ENCODE measurements at regions not wholly inside any gene's neighbourhood (a gene's known extent, or its start where the extent isn't known, plus 50 kb on each side); places are given as distances from the start of the nearest gene placed in this dataset.
"Not testable (repeated sequence)": the region's sequence is repeated elsewhere in the genome, so short reads cannot be mapped to it uniquely, and the experiment has no call there.

DNA sequence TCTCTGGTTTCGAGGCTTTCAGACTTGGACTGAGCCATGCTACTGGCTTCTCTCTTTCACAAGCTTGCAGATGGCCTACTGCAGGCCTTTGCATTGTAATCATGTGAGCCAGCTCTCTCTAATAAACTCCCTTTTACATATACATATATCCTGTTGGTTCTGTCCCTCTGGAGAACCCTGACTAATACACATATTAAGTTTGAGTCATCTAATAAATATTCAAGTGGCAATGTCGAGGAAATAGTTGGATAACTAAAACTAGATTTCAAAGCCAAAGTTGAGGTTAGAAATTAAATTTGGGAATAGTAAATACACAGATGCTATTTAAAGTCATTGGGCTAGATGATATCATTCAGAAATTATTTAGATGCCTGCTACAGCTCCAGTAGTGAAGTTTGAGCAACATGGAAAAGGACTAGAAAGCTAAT, 1343.4 kb downstream of the GRIK2 start:
- H3K4me1 ChIP-seq (ENCODE audit: low read depth): no peaks in the 10 kb centered on the region
- TF ChIP-seq, protein P1, sequence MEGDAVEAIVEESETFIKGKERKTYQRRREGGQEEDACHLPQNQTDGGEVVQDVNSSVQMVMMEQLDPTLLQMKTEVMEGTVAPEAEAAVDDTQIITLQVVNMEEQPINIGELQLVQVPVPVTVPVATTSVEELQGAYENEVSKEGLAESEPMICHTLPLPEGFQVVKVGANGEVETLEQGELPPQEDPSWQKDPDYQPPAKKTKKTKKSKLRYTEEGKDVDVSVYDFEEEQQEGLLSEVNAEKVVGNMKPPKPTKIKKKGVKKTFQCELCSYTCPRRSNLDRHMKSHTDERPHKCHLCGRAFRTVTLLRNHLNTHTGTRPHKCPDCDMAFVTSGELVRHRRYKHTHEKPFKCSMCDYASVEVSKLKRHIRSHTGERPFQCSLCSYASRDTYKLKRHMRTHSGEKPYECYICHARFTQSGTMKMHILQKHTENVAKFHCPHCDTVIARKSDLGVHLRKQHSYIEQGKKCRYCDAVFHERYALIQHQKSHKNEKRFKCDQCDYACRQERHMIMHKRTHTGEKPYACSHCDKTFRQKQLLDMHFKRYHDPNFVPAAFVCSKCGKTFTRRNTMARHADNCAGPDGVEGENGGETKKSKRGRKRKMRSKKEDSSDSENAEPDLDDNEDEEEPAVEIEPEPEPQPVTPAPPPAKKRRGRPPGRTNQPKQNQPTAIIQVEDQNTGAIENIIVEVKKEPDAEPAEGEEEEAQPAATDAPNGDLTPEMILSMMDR (IDR thresholded peaks at IDR 0.05): no peak
- no peaks in the 10 kb centered on the region for H3K36me3 ChIP-seq (ENCODE audit: low read depth)
- no peaks in the 10 kb centered on the region for H3K9me3 ChIP-seq
- no peak overlapping the region for H3K4me3 ChIP-seq
- ATAC-seq (no peak), DNase-seq (no peak)
- intact Hi-C loops (cut with DNase I, micrococcal nuclease): no loop called here

DNA sequence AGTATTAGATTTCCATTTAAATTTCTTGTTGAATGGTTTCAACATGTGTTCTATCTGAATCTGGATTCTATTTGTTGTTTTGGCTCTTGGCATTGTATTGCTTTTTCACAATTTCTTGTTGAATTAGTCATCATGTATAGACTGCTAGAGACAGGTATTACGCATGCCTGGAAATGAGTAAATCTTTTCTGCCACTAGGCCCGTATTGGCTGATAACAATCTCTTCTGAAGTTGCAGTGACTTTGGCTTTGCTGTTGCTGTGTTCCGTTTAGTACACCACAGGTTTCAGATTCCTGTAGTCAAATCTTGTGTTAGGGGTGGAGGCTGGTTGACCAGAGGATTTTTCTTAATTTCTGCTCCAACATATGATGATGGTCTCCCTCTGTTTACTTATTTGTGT, 1339.4 kb downstream of the GRIK2 start:
- Histone ChIP-seq H3K4me1 (ENCODE audit: low read depth) (no peaks in the 10 kb centered on the region), H3K4me3 (no peak overlapping the region), H3K9me3 (no peaks in the 10 kb centered on the region), H3K36me3 (ENCODE audit: low read depth) (no peaks in the 10 kb centered on the region)
- intact Hi-C loops (cut with DNase I, micrococcal nuclease): no loop called here
- DNase-seq (no peak), ATAC-seq (no peak)
- TF ChIP-seq, protein P1 (IDR thresholded peaks at IDR 0.05): no peak

- H3K4me3 ChIP-seq; DNase-seq; H3K4me1 ChIP-seq (ENCODE audit: low read depth); intact Hi-C loops (cut with DNase I, micrococcal nuclease); ATAC-seq; H3K9me3 ChIP-seq; H3K36me3 ChIP-seq (ENCODE audit: low read depth): not testable (repeated sequence)
Measured at GRCh38 chr6:102722086-102722485, 1328.6 kb downstream of the GRIK2 start.

GRCh38 chr6:102717737-102718456, 1324.4 kb downstream of the GRIK2 start:
- intact Hi-C loops (cut with DNase I, micrococcal nuclease): no loop called here
- no peaks in the 10 kb centered on the region for H3K9me3 ChIP-seq
- ATAC-seq (no peak), DNase-seq (no peak)
- H3K36me3 ChIP-seq (ENCODE audit: low read depth): no peaks in the 10 kb centered on the region
- H3K4me1 ChIP-seq (ENCODE audit: low read depth): no peaks in the 10 kb centered on the region
- no peak overlapping the region for H3K4me3 ChIP-seq
- TF ChIP-seq, protein P1 (IDR thresholded peaks at IDR 0.05): no peak

DNA sequence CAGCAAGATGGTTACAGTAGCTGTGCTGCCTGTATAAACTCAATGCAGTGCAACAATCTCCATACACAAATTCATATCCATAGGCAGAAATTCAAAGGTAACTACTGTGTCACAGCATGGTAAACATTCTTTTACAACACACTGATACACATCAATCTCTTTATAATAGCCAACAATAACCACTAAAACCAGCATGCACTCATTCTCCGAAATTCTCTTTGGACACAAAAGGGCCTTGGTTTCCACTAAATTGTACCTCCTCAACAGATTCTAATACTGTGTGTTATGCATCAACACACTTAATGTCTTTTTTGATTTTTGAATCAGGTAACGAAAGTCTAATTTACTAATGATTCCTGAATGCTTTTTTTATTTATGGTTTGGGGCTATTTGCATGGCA, 1323.7 kb downstream of the GRIK2 start:
- Histone ChIP-seq H3K4me1 (ENCODE audit: low read depth) (no peaks in the 10 kb centered on the region), H3K9me3 (no peaks in the 10 kb centered on the region), H3K4me3 (no peak overlapping the region), H3K36me3 (ENCODE audit: low read depth) (no peaks in the 10 kb centered on the region)
- TF ChIP-seq, protein P1 (IDR thresholded peaks at IDR 0.05): no peak
- intact Hi-C loops (cut with DNase I, micrococcal nuclease): no loop called here
- ATAC-seq (no peak), DNase-seq (no peak)

- no peak for DNase-seq
- intact Hi-C loops (cut with DNase I, micrococcal nuclease): no loop called here
- no peaks in the 10 kb centered on the region for H3K9me3 ChIP-seq
- H3K4me3 ChIP-seq: no peak overlapping the region
- no peak for ATAC-seq
- H3K36me3 ChIP-seq (ENCODE audit: low read depth): no peaks in the 10 kb centered on the region
- TF ChIP-seq, protein P1 (IDR thresholded peaks at IDR 0.05): no peak
- H3K4me1 ChIP-seq (ENCODE audit: low read depth): no peaks in the 10 kb centered on the region
Measured at GRCh38 chr6:102701019-102701418, 1307.5 kb downstream of the GRIK2 start.

Data from mucosa of descending colon (tissue), 3 donors.